ENCODE measurements at regions not wholly inside any gene's neighbourhood (a gene's known extent, or its start where the extent isn't known, plus 50 kb on each side); places are given as distances from the start of the nearest gene placed in this dataset.

DNA sequence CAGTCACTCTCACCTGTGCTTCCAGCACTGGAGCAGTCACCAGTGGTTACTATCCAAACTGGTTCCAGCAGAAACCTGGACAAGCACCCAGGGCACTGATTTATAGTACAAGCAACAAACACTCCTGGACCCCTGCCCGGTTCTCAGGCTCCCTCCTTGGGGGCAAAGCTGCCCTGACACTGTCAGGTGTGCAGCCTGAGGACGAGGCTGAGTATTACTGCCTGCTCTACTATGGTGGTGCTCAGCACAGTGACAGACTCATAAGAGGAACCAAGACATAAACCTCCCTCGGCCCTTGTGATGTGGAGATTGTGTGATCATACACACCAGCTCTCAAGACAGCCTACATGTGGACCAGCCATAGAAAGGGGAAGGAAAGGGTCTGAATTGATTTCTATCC is 113.3 kb downstream of the ZNF280B start:
- POLR2A ChIA-PET, result interaction anchor here (0.7 to 0.8 kb wide), 2 partner anchors 30 to 48 kb away, joined by 3 read pairs; no protein-coding TSS in a partner anchor
- in situ Hi-C loops (cut with MboI), result no loop called here
- FAIRE-seq (no peak), DNase-seq (ENCODE audit: extremely low read depth in 1 of 4, low spot score in 3 of 4) (peak in 1 of 4 experiments; percentile 15), ATAC-seq (peak; percentile 32)
- no peak overlapping the region for H3K9ac ChIP-seq (ENCODE audit: insufficient read depth in 1 of 2, low read depth in 2 of 2, low read length in 2 of 2)
- H3K9me3 ChIP-seq (replicated peaks; ENCODE audit: control insufficient read depth, insufficient read depth, low read depth, low read length), result no peaks in the 10 kb centered on the region
- no peaks in the 10 kb centered on the region for H3K4me1 ChIP-seq (replicated peaks in 1 of 2; ENCODE audit: control insufficient read depth in 2 of 2, insufficient read depth in 2 of 2, low read length in 2 of 2)
- WGBS (ENCODE audit: insufficient coverage, low coverage, missing lambda C conversion rate), result under 1% methylated on average over 3 of the region's 3 CpGs
- no peak overlapping the region for H3K4me2 ChIP-seq (ENCODE audit: insufficient read depth, low read length)
- intact Hi-C loops (cut with micrococcal nuclease), result no loop called here
- H3K79me2 ChIP-seq (ENCODE audit: control insufficient read depth, insufficient read depth, low read length), result no peaks in the 10 kb centered on the region
- H3K9me1 ChIP-seq (ENCODE audit: control insufficient read depth, insufficient read depth, low read length), result peaks cover 4% of the 10 kb centered on the region
- no peak overlapping the region for H2AFZ ChIP-seq (ENCODE audit: low read depth, low read length)
- CTCF ChIA-PET (ENCODE audit: low intra/inter-chr PET ratio), result interaction anchor here (0.6 to 0.7 kb wide), 2 partner anchors 36 to 56 kb away, joined by 3 read pairs; no protein-coding TSS in a partner anchor
- no peak overlapping the region for H3K27ac ChIP-seq (ENCODE audit: extremely low read depth, low read depth, low read length)
- H3K4me3 ChIP-seq, result no peak overlapping the region
- no peaks in the 10 kb centered on the region for H3K36me3 ChIP-seq (ENCODE audit: control insufficient read depth, insufficient read depth, low read length)
- H3K27me3 ChIP-seq (ENCODE audit: control insufficient read depth in 2 of 2, insufficient read depth in 2 of 2, low read length in 2 of 2), result peaks cover 7 to 24% of the 10 kb centered on the region in 2 experiments; a peak in 4 of 5 replicates
- H4K20me1 ChIP-seq (replicated peaks; ENCODE audit: control insufficient read depth, insufficient read depth, low read length), result 0 out of 2 replicates have a peak, but pooled peaks cover 11% of the 10 kb centered on the region
- BruUV-seq (replicated peaks), result no TSS peak
- peak; percentile 46; the same call in 1 of the 2 replicates for TF ChIP-seq STAG1 (CRISPR knock-in tag; IDR thresholded peaks at IDR 0.05; ENCODE audit: borderline replicate concordance)
- peak; percentile 39; the same call in 1 of the 2 replicates for TF ChIP-seq HDAC6 (IDR thresholded peaks at IDR 0.05; ENCODE audit: low read depth, low read length)
- no peak for TF ChIP-seq TSC22D4 (tag; IDR thresholded peaks at IDR 0.05)
- no peak for TF ChIP-seq ZHX1 (conservative IDR thresholded peaks at IDR 0.05; ENCODE audit: low read length)
- 0 out of 2 replicates have a peak, but pooled peaks have one; percentile 14 for TF ChIP-seq JUN (IDR thresholded peaks at IDR 0.05; ENCODE audit: borderline replicate concordance, low read depth, low read length)
- TF ChIP-seq JUN (CRISPR knock-in tag; IDR thresholded peaks at IDR 0.05; ENCODE audit: borderline replicate concordance), result no peak
- TF ChIP-seq RBBP5 (IDR thresholded peaks at IDR 0.05; ENCODE audit: borderline replicate concordance, insufficient read depth, low read length, poor library complexity, severe bottlenecking), result peak; percentile 36
- TF ChIP-seq TBP (optimal IDR thresholded peaks at IDR 0.05; ENCODE audit: low read depth, low read length), result no peak
- TF ChIP-seq YY1 (IDR thresholded peaks at IDR 0.05; ENCODE audit: borderline replicate concordance in 1 of 3, control insufficient read depth in 1 of 3, extremely low read depth in 1 of 3, insufficient read depth in 3 of 3, insufficient read length in 1 of 3, insufficient replicate concordance in 2 of 3, low read depth in 1 of 3, low read length in 2 of 3), result peak in 1 of 3 experiments; percentile 17
- TF ChIP-seq ZNF668 (CRISPR knock-in tag; IDR thresholded peaks at IDR 0.05), result no peak
- no peak for TF ChIP-seq RUNX1 (IDR thresholded peaks at IDR 0.05; ENCODE audit: low read depth)
- TF ChIP-seq THAP12 (CRISPR knock-in tag; IDR thresholded peaks at IDR 0.05), result 0 out of 2 replicates have a peak, but pooled peaks have one; percentile 55
- TF ChIP-seq BACH1 (tag; IDR thresholded peaks at IDR 0.05), result no peak
- no peak for TF ChIP-seq PHF21A (IDR thresholded peaks at IDR 0.05; ENCODE audit: borderline replicate concordance, low read depth)
- TF ChIP-seq HNRNPLL (IDR thresholded peaks at IDR 0.05; ENCODE audit: low read depth, low read length, poor library complexity, severe bottlenecking), result peak; percentile 10
